K562 (cell line): ENCODE measurements at regions not wholly inside any gene's neighbourhood (a gene's known extent, or its start where the extent isn't known, plus 50 kb on each side); places are given as distances from the start of the nearest gene placed in this dataset.

Source experiments
- ATAC-seq: fragments of 200-7000 bp; cut with Tn5 transposase; 3 replicates; pipeline ENCODE4 v1.9.1; 2020; ENCODE audit warnings: moderate library complexity
- BruUV-seq: library from RNA; stranded (reverse); fragments of 400-500 nt; replicated peaks from 2 replicates; lab custom pipeline; 2021; lab: Mats Ljungman, UMichigan
- CTCF ChIA-PET: fragments of 300-600 bp; formaldehyde crosslinking; extraction: SDS; loops from one replicate; lab custom pipeline; 2021; ENCODE audit warnings: low intra/inter-chr PET ratio; lab: Yijun Ruan, JAX
- POLR2A ChIA-PET: fragments of 300-600, 350-650 bp; sonication (Branson Sonifier 250); formaldehyde crosslinking; extraction: SDS; loops from one replicate; lab custom pipeline; 2021; ENCODE audit warnings: antibody characterized with exemption, inconsistent platforms; lab: Yijun Ruan, JAX
- DNase-seq, 4 experiments: peaks; one replicate each; pipeline versions ENCODE4 v3.0.0 to v3.0.0-alpha.2; 2011 to 2018; ENCODE audit warnings: low spot score in 3 of 4, mixed read lengths in 3 of 4; ENCODE audit errors: extremely low read depth in 1 of 4
- FAIRE-seq: peaks from 2 replicates; lab custom pipeline; 2011; peaks lifted over from hg19 to GRCh38; lab: Jason Lieb, UNC
- H2AFZ ChIP-seq: 2 replicates; pipeline ENCODE4 v1.6.0; 2011; ENCODE audit warnings: low read depth, low read length, control low read depth, inconsistent platforms
- H3K27ac ChIP-seq: fragments of 200-600 bp; 3 replicates; pipeline ENCODE4 v1.8.0; 2011; ENCODE audit warnings: low read depth, mild to moderate bottlenecking, control low read depth, inconsistent platforms, low read length, moderate library complexity, mixed read lengths; ENCODE audit errors: extremely low read depth
- H3K27me3 ChIP-seq, 2 experiments: fragments of 300-600 bp in 1 of 2; 2 replicates in 1 of 2; 3 replicates in 1 of 2; pipeline versions ENCODE4 v1.6.0 to v1.8.0; 2011; ENCODE audit warnings: inconsistent platforms in 2 of 2, low read length in 2 of 2, mild to moderate bottlenecking in 1 of 2, mixed read lengths in 1 of 2, moderate library complexity in 1 of 2; ENCODE audit not compliant: control insufficient read depth in 2 of 2, insufficient read depth in 2 of 2
- H3K36me3 ChIP-seq: fragments of 300-600 bp; 3 replicates; pipeline ENCODE4 v1.8.0; 2011; ENCODE audit warnings: mild to moderate bottlenecking, low read length, inconsistent platforms; ENCODE audit not compliant: control insufficient read depth, insufficient read depth
- H3K4me1 ChIP-seq, 2 experiments: fragments of 200-600 bp in 1 of 2; replicated peaks in 1 of 2; 2 replicates in 1 of 2; 3 replicates in 1 of 2; pipeline versions ENCODE4 v1.5.1 to v1.8.0; 2011; ENCODE audit warnings: inconsistent platforms in 2 of 2, low read length in 2 of 2, mild to moderate bottlenecking in 1 of 2, mixed read lengths in 1 of 2, moderate library complexity in 1 of 2; ENCODE audit not compliant: control insufficient read depth in 2 of 2, insufficient read depth in 2 of 2
- H3K4me2 ChIP-seq: 2 replicates; pipeline ENCODE4 v1.6.1; 2011; ENCODE audit warnings: low read length, control low read depth, inconsistent platforms, mixed read lengths; ENCODE audit not compliant: insufficient read depth
- H3K4me3 ChIP-seq: fragments of 200-600 bp; sonication (generic), shearing (Covaris generic); 2 replicates; pipeline ENCODE4 v1.5.1; 2016; ENCODE audit warnings: control low read depth, inconsistent platforms
- H3K79me2 ChIP-seq: fragments of 200-600 bp; 3 replicates; pipeline ENCODE4 v1.8.0; 2011; ENCODE audit warnings: low read length, inconsistent platforms; ENCODE audit not compliant: control insufficient read depth, insufficient read depth
- H3K9ac ChIP-seq, 2 experiments: 2 replicates each; pipeline versions ENCODE4 v1.6.0 to v1.6.1; 2011; ENCODE audit warnings: low read depth in 2 of 2, low read length in 2 of 2, control low read depth in 1 of 2, inconsistent platforms in 1 of 2, mild to moderate bottlenecking in 1 of 2, mixed read lengths in 1 of 2; ENCODE audit not compliant: insufficient read depth in 1 of 2
- H3K9me1 ChIP-seq: one replicate; pipeline ENCODE4 v1.6.0; 2011; ENCODE audit warnings: inconsistent platforms, mild to moderate bottlenecking, low read length, moderate library complexity; ENCODE audit not compliant: control insufficient read depth, insufficient read depth
- H3K9me3 ChIP-seq: replicated peaks from 2 replicates; pipeline ENCODE4 v1.5.1; 2011; ENCODE audit warnings: low read depth, low read length, inconsistent platforms; ENCODE audit not compliant: control insufficient read depth, insufficient read depth
- H4K20me1 ChIP-seq: replicated peaks from 2 replicates; pipeline ENCODE4 v1.6.1; 2011; ENCODE audit warnings: low read length, inconsistent platforms, mixed read lengths; ENCODE audit not compliant: control insufficient read depth, insufficient read depth
- DPF2 ChIP-seq: fragments of 450-650 bp; IDR thresholded peaks from 2 replicates; pipeline ENCODE4 v1.6.1; 2016
- HMG20A ChIP-seq: fragments of 450-650 bp; formaldehyde crosslinking; conservative IDR thresholded peaks from 2 replicates; pipeline ENCODE4 v1.4.0; 2020; ENCODE audit warnings: mild to moderate bottlenecking, mixed read lengths
- NR3C1 ChIP-seq: sonication (generic); formaldehyde crosslinking; IDR thresholded peaks from 2 replicates; pipeline ENCODE4 v1.8.1; 2022; ENCODE audit warnings: missing genetic modification reagents
- PML ChIP-seq: IDR thresholded peaks from 2 replicates; pipeline ENCODE4 v1.6.1; 2012; ENCODE audit warnings: low read length, inconsistent platforms
- POLR2G ChIP-seq: fragments of 200-400 bp; formaldehyde crosslinking; IDR thresholded peaks from 2 replicates; pipeline ENCODE4 v1.6.1; 2017; ENCODE audit warnings: low read depth, mild to moderate bottlenecking, antibody characterized with exemption, low read length, moderate library complexity
- SIN3A ChIP-seq, 2 experiments: fragments of 150-350 bp in 1 of 2; IDR thresholded peaks; 2 replicates each; pipeline ENCODE4 v1.6.1; 2011 to 2016; ENCODE audit warnings: borderline replicate concordance in 2 of 2, low read depth in 2 of 2, low read length in 2 of 2, mild to moderate bottlenecking in 2 of 2, moderate library complexity in 2 of 2; ENCODE audit not compliant: control insufficient read depth in 1 of 2
- ZNF717 ChIP-seq: fragments of 250-450 bp; sonication (Bioruptor Pico); IDR thresholded peaks from 2 replicates; pipeline ENCODE4 v1.5.0; 2021
- WGBS: fragments of 100-300 bp; shearing (Covaris generic); methylation state at CpG from one replicate; pipeline ENCODE4 v1.1.6; 2016; ENCODE audit warnings: low coverage, mixed read lengths; ENCODE audit not compliant: insufficient coverage; ENCODE audit errors: missing lambda C conversion rate; 5-methylcytosine and 5-hydroxymethylcytosine counted together
- in situ Hi-C: fragments of 300-500 bp; cut with MboI; formaldehyde crosslinking; loops from 4 replicates; pipeline ENCODE4 v1.15.0; 2018; ENCODE audit warnings: inconsistent platforms, mixed read lengths
- intact Hi-C: fragments of 100-400 bp; cut with micrococcal nuclease; formaldehyde crosslinking; loops from 2 replicates; pipeline ENCODE4 v1.14.2; 2022

DNA sequence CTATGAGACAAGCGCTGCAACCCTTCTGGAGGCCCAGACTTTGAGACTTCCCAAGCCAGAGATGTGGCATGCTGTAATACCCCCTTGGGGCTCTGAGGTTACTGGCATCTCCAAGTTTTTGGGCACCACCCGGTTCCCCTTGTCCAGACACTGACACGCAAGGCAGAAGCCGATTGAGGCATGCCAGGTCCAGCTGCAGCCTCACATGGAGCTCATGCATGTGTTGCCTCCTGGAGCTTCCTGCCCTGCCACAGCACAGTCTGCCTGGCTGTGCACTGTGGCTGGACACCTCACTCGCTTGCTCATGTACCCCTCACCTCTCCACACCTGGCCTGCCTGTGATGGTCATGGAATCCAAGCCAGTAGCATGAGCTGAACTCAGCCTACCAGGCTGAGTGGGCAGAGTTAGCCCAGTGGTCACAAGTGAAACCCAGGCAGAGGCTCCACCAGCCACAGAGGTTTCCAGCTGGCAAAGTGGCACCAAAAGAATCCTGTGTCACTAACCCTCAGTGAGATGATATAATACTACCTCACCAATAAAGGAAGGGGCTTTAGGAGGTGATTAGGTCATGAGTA, 789.2 kb upstream of the INTU start:
- H2AFZ ChIP-seq: no peak overlapping the region
- no peak overlapping the region for H3K4me2 ChIP-seq
- H3K4me3 ChIP-seq: no peak overlapping the region
- H3K79me2 ChIP-seq: peaks cover 7% of the 10 kb centered on the region; the same call in 2 of the 3 replicates
- TF ChIP-seq SIN3A (IDR thresholded peaks at IDR 0.05; ENCODE audit: borderline replicate concordance in 2 of 2, control insufficient read depth in 1 of 2, low read depth in 2 of 2, low read length in 2 of 2) (no peak), POLR2G (0 out of 2 replicates have a peak, but pooled peaks have one; percentile 35), PML (no peak), NR3C1 (CRISPR knock-in tag) (no peak), ZNF717 (CRISPR knock-in tag) (no peak), HMG20A (CRISPR knock-in tag) (no peak), DPF2 (no peak)
- H3K9ac ChIP-seq: no peak overlapping the region
- POLR2A ChIA-PET: no interaction called here
- intact Hi-C loops (no loop called here), in situ Hi-C loops (no loop called here)
- FAIRE-seq (no peak), DNase-seq (no peak), ATAC-seq (no peak)
- BruUV-seq: no TSS peak
- no peaks in the 10 kb centered on the region for H4K20me1 ChIP-seq
- H3K36me3 ChIP-seq: peaks cover 28% of the 10 kb centered on the region; the same call in 2 of the 3 replicates
- no peaks in the 10 kb centered on the region for H3K9me1 ChIP-seq
- WGBS: 75% methylated on average over 4 of the region's 5 CpGs
- H3K27me3 ChIP-seq: no peaks in the 10 kb centered on the region
- H3K9me3 ChIP-seq: peaks cover 6% of the 10 kb centered on the region
- H3K4me1 ChIP-seq: no peaks in the 10 kb centered on the region
- no peak overlapping the region for H3K27ac ChIP-seq
- CTCF ChIA-PET: no interaction called here
